ENCODE measurements at regions not wholly inside any gene's neighbourhood (a gene's known extent, or its start where the extent isn't known, plus 50 kb on each side); places are given as distances from the start of the nearest gene placed in this dataset.

- TF ChIP-seq CTCF (conservative IDR thresholded peaks at IDR 0.05) (no peak), ZFX (IDR thresholded peaks at IDR 0.05) (no peak)
Measured at GRCh38 chr18:42437646-42438045, 482.6 kb downstream of the PIK3C3 start.

Data from C4-2B (cell line).